K562 (cell line): ENCODE measurements at regions not wholly inside any gene's neighbourhood (a gene's known extent, or its start where the extent isn't known, plus 50 kb on each side); places are given as distances from the start of the nearest gene placed in this dataset.

Experiments
- ATAC-seq: fragments of 200-7000 bp; cut with Tn5 transposase; 3 replicates; pipeline ENCODE4 v1.9.1; 2020; ENCODE audit warnings: moderate library complexity
- BruUV-seq: library from RNA; stranded (reverse); fragments of 400-500 nt; replicated peaks from 2 replicates; lab custom pipeline; 2021; lab: Mats Ljungman, UMichigan
- CTCF ChIA-PET: fragments of 300-600 bp; formaldehyde crosslinking; extraction: SDS; loops from one replicate; lab custom pipeline; 2021; ENCODE audit warnings: low intra/inter-chr PET ratio; lab: Yijun Ruan, JAX
- POLR2A ChIA-PET: fragments of 300-600, 350-650 bp; sonication (Branson Sonifier 250); formaldehyde crosslinking; extraction: SDS; loops from one replicate; lab custom pipeline; 2021; ENCODE audit warnings: antibody characterized with exemption, inconsistent platforms; lab: Yijun Ruan, JAX
- DNase-seq, 4 experiments: peaks; one replicate each; pipeline versions ENCODE4 v3.0.0 to v3.0.0-alpha.2; 2011 to 2018; ENCODE audit warnings: low spot score in 3 of 4, mixed read lengths in 3 of 4; ENCODE audit errors: extremely low read depth in 1 of 4
- FAIRE-seq: peaks from 2 replicates; lab custom pipeline; 2011; peaks lifted over from hg19 to GRCh38; lab: Jason Lieb, UNC
- H2AFZ ChIP-seq: 2 replicates; pipeline ENCODE4 v1.6.0; 2011; ENCODE audit warnings: low read depth, low read length, control low read depth, inconsistent platforms
- H3K27ac ChIP-seq: fragments of 200-600 bp; 3 replicates; pipeline ENCODE4 v1.8.0; 2011; ENCODE audit warnings: low read depth, mild to moderate bottlenecking, control low read depth, inconsistent platforms, low read length, moderate library complexity, mixed read lengths; ENCODE audit errors: extremely low read depth
- H3K27me3 ChIP-seq, 2 experiments: fragments of 300-600 bp in 1 of 2; 2 replicates in 1 of 2; 3 replicates in 1 of 2; pipeline versions ENCODE4 v1.6.0 to v1.8.0; 2011; ENCODE audit warnings: inconsistent platforms in 2 of 2, low read length in 2 of 2, mild to moderate bottlenecking in 1 of 2, mixed read lengths in 1 of 2, moderate library complexity in 1 of 2; ENCODE audit not compliant: control insufficient read depth in 2 of 2, insufficient read depth in 2 of 2
- H3K36me3 ChIP-seq: fragments of 300-600 bp; 3 replicates; pipeline ENCODE4 v1.8.0; 2011; ENCODE audit warnings: mild to moderate bottlenecking, low read length, inconsistent platforms; ENCODE audit not compliant: control insufficient read depth, insufficient read depth
- H3K4me1 ChIP-seq, 2 experiments: fragments of 200-600 bp in 1 of 2; replicated peaks in 1 of 2; 2 replicates in 1 of 2; 3 replicates in 1 of 2; pipeline versions ENCODE4 v1.5.1 to v1.8.0; 2011; ENCODE audit warnings: inconsistent platforms in 2 of 2, low read length in 2 of 2, mild to moderate bottlenecking in 1 of 2, mixed read lengths in 1 of 2, moderate library complexity in 1 of 2; ENCODE audit not compliant: control insufficient read depth in 2 of 2, insufficient read depth in 2 of 2
- H3K4me2 ChIP-seq: 2 replicates; pipeline ENCODE4 v1.6.1; 2011; ENCODE audit warnings: low read length, control low read depth, inconsistent platforms, mixed read lengths; ENCODE audit not compliant: insufficient read depth
- H3K4me3 ChIP-seq: fragments of 200-600 bp; sonication (generic), shearing (Covaris generic); 2 replicates; pipeline ENCODE4 v1.5.1; 2016; ENCODE audit warnings: control low read depth, inconsistent platforms
- H3K79me2 ChIP-seq: fragments of 200-600 bp; 3 replicates; pipeline ENCODE4 v1.8.0; 2011; ENCODE audit warnings: low read length, inconsistent platforms; ENCODE audit not compliant: control insufficient read depth, insufficient read depth
- H3K9ac ChIP-seq, 2 experiments: 2 replicates each; pipeline versions ENCODE4 v1.6.0 to v1.6.1; 2011; ENCODE audit warnings: low read depth in 2 of 2, low read length in 2 of 2, control low read depth in 1 of 2, inconsistent platforms in 1 of 2, mild to moderate bottlenecking in 1 of 2, mixed read lengths in 1 of 2; ENCODE audit not compliant: insufficient read depth in 1 of 2
- H3K9me1 ChIP-seq: one replicate; pipeline ENCODE4 v1.6.0; 2011; ENCODE audit warnings: inconsistent platforms, mild to moderate bottlenecking, low read length, moderate library complexity; ENCODE audit not compliant: control insufficient read depth, insufficient read depth
- H3K9me3 ChIP-seq: replicated peaks from 2 replicates; pipeline ENCODE4 v1.5.1; 2011; ENCODE audit warnings: low read depth, low read length, inconsistent platforms; ENCODE audit not compliant: control insufficient read depth, insufficient read depth
- H4K20me1 ChIP-seq: replicated peaks from 2 replicates; pipeline ENCODE4 v1.6.1; 2011; ENCODE audit warnings: low read length, inconsistent platforms, mixed read lengths; ENCODE audit not compliant: control insufficient read depth, insufficient read depth
- CEBPG ChIP-seq, 3 experiments: fragments of 200-800 bp in 1 of 3; sonication (Bioruptor generic) in 1 of 3; sonication (generic) in 1 of 3; formaldehyde crosslinking in 1 of 3; IDR thresholded peaks in 2 of 3; conservative IDR thresholded peaks in 1 of 3; 2 replicates each; pipeline versions ENCODE4 v1.6.1 to v1.8.0; 2016 to 2022; ENCODE audit warnings: missing compliant biosample characterization in 2 of 3, missing genetic modification characterization in 2 of 3, mild to moderate bottlenecking in 1 of 3, missing genetic modification reagents in 1 of 3
- HOXB6 ChIP-seq: fragments of 250-450 bp; sonication (Bioruptor Pico); IDR thresholded peaks from 2 replicates; pipeline ENCODE4 v1.5.1; 2022; ENCODE audit warnings: mild to moderate bottlenecking, borderline replicate concordance
- REST ChIP-seq, 2 experiments: fragments of 450-650 bp; formaldehyde crosslinking in 1 of 2; IDR thresholded peaks; 2 replicates each; pipeline versions ENCODE4 v1.4.0 to v1.6.1; 2014 to 2020; ENCODE audit warnings: mild to moderate bottlenecking in 2 of 2, borderline replicate concordance in 1 of 2, low read depth in 1 of 2
- RHOXF2B ChIP-seq: fragments of 250-450 bp; sonication (Bioruptor Pico); conservative IDR thresholded peaks from 2 replicates; pipeline ENCODE4 v1.5.1; 2021
- THAP12 ChIP-seq: fragments of 250-450 bp; sonication (Bioruptor Pico); IDR thresholded peaks from 2 replicates; pipeline ENCODE4 v1.9.0; 2021; ENCODE audit warnings: mild to moderate bottlenecking, inconsistent platforms
- THAP7 ChIP-seq: fragments of 250-450 bp; sonication (Bioruptor Pico); IDR thresholded peaks from 2 replicates; pipeline ENCODE4 v1.5.0; 2021
- ZNF175 ChIP-seq: fragments of 200-800 bp; sonication (Bioruptor generic); IDR thresholded peaks from 2 replicates; pipeline ENCODE4 v1.6.1; 2016; ENCODE audit warnings: low read depth, mild to moderate bottlenecking, missing genetic modification characterization, missing compliant biosample characterization
- ZNF184 ChIP-seq: sonication (generic); formaldehyde crosslinking; IDR thresholded peaks from 2 replicates; pipeline ENCODE4 v1.5.0; 2020; ENCODE audit warnings: missing genetic modification reagents
- ZNF766 ChIP-seq: fragments of 200-800 bp; sonication (Bioruptor generic); conservative IDR thresholded peaks from 2 replicates; pipeline ENCODE4 v1.6.1; 2016; ENCODE audit warnings: missing genetic modification characterization, missing compliant biosample characterization
- WGBS: fragments of 100-300 bp; shearing (Covaris generic); methylation state at CpG from one replicate; pipeline ENCODE4 v1.1.6; 2016; ENCODE audit warnings: low coverage, mixed read lengths; ENCODE audit not compliant: insufficient coverage; ENCODE audit errors: missing lambda C conversion rate; 5-methylcytosine and 5-hydroxymethylcytosine counted together
- in situ Hi-C: fragments of 300-500 bp; cut with MboI; formaldehyde crosslinking; loops from 4 replicates; pipeline ENCODE4 v1.15.0; 2018; ENCODE audit warnings: inconsistent platforms, mixed read lengths
- intact Hi-C: fragments of 100-400 bp; cut with micrococcal nuclease; formaldehyde crosslinking; loops from 2 replicates; pipeline ENCODE4 v1.14.2; 2022

- no peak for TF ChIP-seq THAP12 (CRISPR knock-in tag)
- TF ChIP-seq ZNF184 (CRISPR knock-in tag): no peak
Measured at GRCh38 chr14:85479306-85479705, 50.6 kb upstream of the FLRT2 start (continued).

- POLR2A ChIA-PET: no interaction called here
- Histone ChIP-seq H2AFZ (no peak overlapping the region), H3K79me2 (no peaks in the 10 kb centered on the region), H3K9me1 (no peaks in the 10 kb centered on the region), H3K27ac (no peak overlapping the region), H4K20me1 (no peaks in the 10 kb centered on the region), H3K4me1 (no peaks in the 10 kb centered on the region), H3K9ac (no peak overlapping the region), H3K27me3 (no peaks in the 10 kb centered on the region), H3K4me2 (no peak overlapping the region), H3K9me3 (no peaks in the 10 kb centered on the region), H3K4me3 (no peak overlapping the region), H3K36me3 (no peaks in the 10 kb centered on the region)
- in situ Hi-C loops: no loop called here
- FAIRE-seq (no peak), DNase-seq (no peak), ATAC-seq (no peak)
- intact Hi-C loops: no loop called here
- CTCF ChIA-PET: no interaction called here
- WGBS: 0% methylated on average over 2 of the region's 2 CpGs
- no TSS peak for BruUV-seq
- TF ChIP-seq REST (IDR thresholded peaks at IDR 0.05; ENCODE audit: borderline replicate concordance) (no peak), REST (CRISPR knock-in tag; IDR thresholded peaks at IDR 0.05; ENCODE audit: low read depth) (no peak), ZNF175 (no peak), RHOXF2B (CRISPR knock-in tag) (no peak), HOXB6 (CRISPR knock-in tag) (no peak), CEBPG (CRISPR knock-in tag; IDR thresholded peaks at IDR 0.05) (no peak), CEBPG (tag; conservative IDR thresholded peaks at IDR 0.05 in 1 of 2, IDR thresholded peaks at IDR 0.05 in 1 of 2) (no peak), THAP7 (CRISPR knock-in tag) (no peak), ZNF766 (CRISPR knock-in tag) (no peak)
Measured at GRCh38 chr14:85479771-85480170, 50.2 kb upstream of the FLRT2 start.
